NCI-H446 treated with DMSO at 0.1 percent for 48 hours (cell line): ENCODE measurements at regions not wholly inside any gene's neighbourhood (a gene's known extent, or its start where the extent isn't known, plus 50 kb on each side); places are given as distances from the start of the nearest gene placed in this dataset.

Experiments
- DNase-seq: peaks from one replicate; lab custom pipeline; 2025; lab: John Stamatoyannopoulos, UW

- DNase-seq: no peak
Observed at GRCh38 chr17:34182036-34182803, 72.9 kb upstream of the CCL2 start.

GRCh38 chr17:34195987-34196386, 59.1 kb upstream of the CCL2 start:
- no peak for DNase-seq

- DNase-seq: no peak
Observed at GRCh38 chr17:34198519-34198918, 56.6 kb upstream of the CCL2 start.

GRCh38 chr17:34199454-34199853, 55.6 kb upstream of the CCL2 start:
- DNase-seq: no peak

GRCh38 chr17:34199932-34200534, 55.1 kb upstream of the CCL2 start:
- peak; percentile 21 for DNase-seq

- DNase-seq: no peak
Observed at GRCh38 chr17:34201225-34201624, 53.9 kb upstream of the CCL2 start.

GRCh38 chr17:34201767-34202166, 53.3 kb upstream of the CCL2 start:
- no peak for DNase-seq

GRCh38 chr17:34203018-34203638, 52.0 kb upstream of the CCL2 start:
- no peak for DNase-seq

GRCh38 chr17:34204402-34204801, 50.7 kb upstream of the CCL2 start:
- DNase-seq: no peak
